IMR-90 (cell line): ENCODE measurements at regions not wholly inside any gene's neighbourhood (a gene's known extent, or its start where the extent isn't known, plus 50 kb on each side); places are given as distances from the start of the nearest gene placed in this dataset.

Experiments used
- ATAC-seq: fragments of 200-7000 bp; cut with Tn5 transposase; 2 replicates; pipeline ENCODE4 v1.9.1; 2020; ENCODE audit warnings: low read depth, mild to moderate bottlenecking, moderate library complexity
- BruUV-seq: library from RNA; stranded (reverse); fragments of 400-500 nt; replicated peaks from 2 replicates; lab custom pipeline; 2021; lab: Mats Ljungman, UMichigan
- CTCF ChIA-PET: fragments of 300-600 bp; formaldehyde crosslinking; extraction: SDS; loops from one replicate; lab custom pipeline; 2021; ENCODE audit warnings: antibody characterized with exemption; lab: Yijun Ruan, JAX
- POLR2A ChIA-PET: fragments of 300-600 bp; sonication (Branson Sonifier 250); formaldehyde crosslinking; loops from one replicate; lab custom pipeline; 2022; ENCODE audit warnings: antibody characterized with exemption; ENCODE audit not compliant: unreplicated experiment; lab: Charles Lee
- DNase-seq: peaks from one replicate; pipeline ENCODE4 v3.0.0; 2013
- H2AFZ ChIP-seq: replicated peaks from 2 replicates; pipeline ENCODE3; 2013; ENCODE audit warnings: low read length, mild to moderate bottlenecking; ENCODE audit not compliant: poor library complexity
- H2AK5ac ChIP-seq: 2 replicates; pipeline ENCODE4 v1.6.1; 2013; ENCODE audit warnings: low read depth, low read length, inconsistent platforms
- H2AK9ac ChIP-seq: replicated peaks from 2 replicates; pipeline ENCODE3; 2013; ENCODE audit warnings: mild to moderate bottlenecking, low read depth, low read length, moderate library complexity; ENCODE audit not compliant: poor library complexity
- H2BK120ac ChIP-seq: 2 replicates; pipeline ENCODE4 v1.6.1; 2013; ENCODE audit warnings: low read depth, low read length, inconsistent platforms
- H2BK15ac ChIP-seq: 3 replicates; pipeline ENCODE4 v1.6.1; 2013; ENCODE audit warnings: low read depth, low read length, inconsistent platforms
- H2BK20ac ChIP-seq: 2 replicates; pipeline ENCODE4 v1.6.1; 2013; ENCODE audit warnings: low read depth, mild to moderate bottlenecking, inconsistent platforms, low read length, moderate library complexity
- H2BK5ac ChIP-seq: 2 replicates; pipeline ENCODE4 v1.6.1; 2013; ENCODE audit warnings: mild to moderate bottlenecking, low read depth, low read length, inconsistent platforms; ENCODE audit not compliant: poor library complexity, severe bottlenecking
- H3K14ac ChIP-seq: replicated peaks from 2 replicates; pipeline ENCODE4 v1.6.1; 2013; ENCODE audit warnings: low read depth, low read length, inconsistent platforms
- H3K18ac ChIP-seq: 2 replicates; pipeline ENCODE4 v1.6.1; 2013; ENCODE audit warnings: low read depth, low read length, control low read depth
- H3K23ac ChIP-seq: 2 replicates; pipeline ENCODE4 v1.6.1; 2013; ENCODE audit warnings: low read depth, low read length, inconsistent platforms
- H3K27ac ChIP-seq: 2 replicates; pipeline ENCODE4 v1.5.1; 2013; ENCODE audit warnings: mild to moderate bottlenecking, control low read depth, low read length; ENCODE audit not compliant: insufficient read depth
- H3K27me3 ChIP-seq: 2 replicates; pipeline ENCODE4 v1.6.1; 2013; ENCODE audit warnings: low read length; ENCODE audit not compliant: control insufficient read depth, insufficient read depth
- H3K36me3 ChIP-seq: 2 replicates; pipeline ENCODE4 v1.6.1; 2013; ENCODE audit warnings: low read length, mixed read lengths; ENCODE audit not compliant: control insufficient read depth, insufficient read depth
- H3K4ac ChIP-seq: 2 replicates; pipeline ENCODE4 v1.6.1; 2013; ENCODE audit warnings: low read depth, low read length, inconsistent platforms
- H3K4me1 ChIP-seq: 2 replicates; pipeline ENCODE4 v1.6.1; 2013; ENCODE audit warnings: low read length, mixed read lengths; ENCODE audit not compliant: control insufficient read depth, insufficient read depth
- H3K4me2 ChIP-seq: 2 replicates; pipeline ENCODE4 v1.6.1; 2013; ENCODE audit warnings: low read depth, mild to moderate bottlenecking, control low read depth, low read length, moderate library complexity
- H3K4me3 ChIP-seq: 2 replicates; pipeline ENCODE4 v1.5.1; 2013; ENCODE audit warnings: low read depth, mild to moderate bottlenecking, control low read depth, low read length, moderate library complexity; ENCODE audit not compliant: insufficient read depth
- H3K56ac ChIP-seq: 2 replicates; pipeline ENCODE4 v1.6.1; 2013; ENCODE audit warnings: low read length, inconsistent platforms; ENCODE audit not compliant: insufficient read depth; ENCODE audit errors: extremely low read depth
- H3K79me1 ChIP-seq, 2 experiments: 2 replicates each; pipeline ENCODE4 v1.6.1; 2013; ENCODE audit warnings: low read length in 2 of 2, inconsistent platforms in 1 of 2, low read depth in 1 of 2
- H3K9ac ChIP-seq: 2 replicates; pipeline ENCODE4 v1.6.1; 2013; ENCODE audit warnings: low read depth, low read length, control low read depth
- H3K9me1 ChIP-seq: 2 replicates; pipeline ENCODE4 v1.6.1; 2013; ENCODE audit warnings: low read length, inconsistent platforms; ENCODE audit not compliant: insufficient read depth
- H3K9me3 ChIP-seq: 2 replicates; pipeline ENCODE4 v1.6.1; 2013; ENCODE audit warnings: low read length; ENCODE audit not compliant: control insufficient read depth, insufficient read depth
- H4K20me1 ChIP-seq: 2 replicates; pipeline ENCODE4 v1.6.1; 2013; ENCODE audit warnings: low read length, inconsistent platforms; ENCODE audit not compliant: insufficient read depth
- H4K5ac ChIP-seq: 2 replicates; pipeline ENCODE4 v1.6.1; 2013; ENCODE audit warnings: mild to moderate bottlenecking, low read depth, low read length, control low read depth
- H4K8ac ChIP-seq, 2 experiments: 2 replicates each; pipeline ENCODE4 v1.6.1; 2013; ENCODE audit warnings: low read depth in 2 of 2, low read length in 2 of 2, control low read depth in 1 of 2, inconsistent platforms in 1 of 2
- H4K91ac ChIP-seq: 2 replicates; pipeline ENCODE4 v1.6.1; 2013; ENCODE audit warnings: low read depth, low read length, inconsistent platforms; ENCODE audit not compliant: insufficient read depth
- BHLHE40 ChIP-seq: fragments of 150-350 bp; IDR thresholded peaks from 2 replicates; pipeline ENCODE4 v1.6.1; 2016; ENCODE audit warnings: mild to moderate bottlenecking, low read depth, low read length
- CEBPB ChIP-seq: IDR thresholded peaks from 2 replicates; pipeline ENCODE4 v1.6.1; 2012; ENCODE audit warnings: low read depth, low read length, improper control_type of control experiment
- CHD1 ChIP-seq: IDR thresholded peaks from 2 replicates; pipeline ENCODE4 v1.6.1; 2012; ENCODE audit warnings: low read depth, low read length, improper control_type of control experiment
- CTCF ChIP-seq: conservative IDR thresholded peaks from 2 replicates; pipeline ENCODE4 v1.5.1; 2012; ENCODE audit warnings: mild to moderate bottlenecking, low read depth, low read length, improper control_type of control experiment
- FOS ChIP-seq: fragments of 150-350 bp; IDR thresholded peaks from 2 replicates; pipeline ENCODE4 v1.6.1; 2016; ENCODE audit warnings: low read depth, low read length
- MAFK ChIP-seq: IDR thresholded peaks from 2 replicates; pipeline ENCODE4 v1.6.1; 2012; ENCODE audit warnings: low read depth, low read length, improper control_type of control experiment
- MAZ ChIP-seq: IDR thresholded peaks from 2 replicates; pipeline ENCODE4 v1.6.1; 2012; ENCODE audit warnings: low read depth, mild to moderate bottlenecking, low read length, improper control_type of control experiment, moderate library complexity, borderline replicate concordance
- MXI1 ChIP-seq: IDR thresholded peaks from 2 replicates; pipeline ENCODE4 v1.6.1; 2012; ENCODE audit warnings: low read depth, mild to moderate bottlenecking, low read length, moderate library complexity, borderline replicate concordance
- NFE2L2 ChIP-seq: fragments of 150-350 bp; IDR thresholded peaks from 2 replicates; pipeline ENCODE4 v1.6.1; 2016; ENCODE audit warnings: low read depth, mild to moderate bottlenecking, low read length
- POLR2A ChIP-seq: IDR thresholded peaks from 2 replicates; pipeline ENCODE4 v1.6.1; 2012; ENCODE audit warnings: mild to moderate bottlenecking, low read depth, low read length
- RAD21 ChIP-seq: IDR thresholded peaks from 2 replicates; pipeline ENCODE4 v1.6.1; 2012; ENCODE audit warnings: low read length, improper control_type of control experiment
- RCOR1 ChIP-seq: IDR thresholded peaks from 2 replicates; pipeline ENCODE4 v1.6.1; 2012; ENCODE audit warnings: mild to moderate bottlenecking, low read length, improper control_type of control experiment; ENCODE audit not compliant: insufficient replicate concordance
- RFX5 ChIP-seq: IDR thresholded peaks from 2 replicates; pipeline ENCODE4 v1.8.0; 2012; ENCODE audit warnings: low read depth, mild to moderate bottlenecking, low read length, moderate library complexity
- SMC3 ChIP-seq: fragments of 150-350 bp; IDR thresholded peaks from 2 replicates; pipeline ENCODE4 v1.6.1; 2016; ENCODE audit warnings: low read depth, mild to moderate bottlenecking, antibody characterized with exemption, low read length, moderate library complexity
- USF2 ChIP-seq: fragments of 150-350 bp; IDR thresholded peaks from 2 replicates; pipeline ENCODE4 v1.6.1; 2017; ENCODE audit warnings: mild to moderate bottlenecking, antibody characterized with exemption, low read length, low read depth
- dilution Hi-C: fragments of 300-500 bp; cut with HindIII; formaldehyde crosslinking; loops from one replicate; pipeline ENCODE4 v1.14.3; 2018; ENCODE audit warnings: low sequenced_read_pairs; ENCODE audit not compliant: unreplicated experiment
- in situ Hi-C: fragments of 300-500 bp; cut with MboI; formaldehyde crosslinking; loops from 3 replicates; pipeline ENCODE4 v1.14.3; 2019; ENCODE audit warnings: low sequenced_read_pairs, inconsistent platforms, mixed read lengths
- intact Hi-C: fragments of 100-400 bp; cut with micrococcal nuclease; formaldehyde crosslinking; loops from 2 replicates; pipeline ENCODE4 v1.10.0; 2022
- TF ChIP-seq, protein P1 (sequence below): fragments of 150-350 bp; IDR thresholded peaks from 2 replicates; pipeline ENCODE4 v1.6.1; 2016; ENCODE audit warnings: low read depth, mild to moderate bottlenecking, low read length, moderate library complexity, borderline replicate concordance

DNA sequence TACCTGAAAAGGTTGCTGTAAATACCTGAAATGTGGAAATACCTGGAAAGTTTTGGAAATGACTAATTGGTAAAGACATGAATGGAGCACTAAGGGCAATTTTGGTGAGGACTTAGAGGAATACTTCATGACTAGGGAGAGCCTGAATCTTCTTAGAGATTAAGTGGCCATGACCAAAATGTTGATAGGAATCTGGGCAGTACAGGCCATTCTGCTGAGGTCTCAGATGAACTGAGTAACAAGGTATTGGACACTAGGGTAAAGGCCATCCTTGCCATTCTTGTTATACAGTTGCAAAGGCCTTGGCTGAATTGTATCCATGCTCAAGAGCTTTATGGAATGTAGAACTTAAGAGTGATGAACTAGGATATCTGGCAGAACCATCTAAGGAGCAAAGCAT lies 742.9 kb upstream of the RAB6C start:
- no peak overlapping the region for H3K14ac ChIP-seq
- no peak overlapping the region for H2BK120ac ChIP-seq
- H3K4me1 ChIP-seq, result no peaks in the 10 kb centered on the region
- no peaks in the 10 kb centered on the region for H3K27me3 ChIP-seq
- BruUV-seq, result no TSS peak
- POLR2A ChIA-PET, result no interaction called here
- dilution Hi-C loops, result no loop called here
- intact Hi-C loops, result no loop called here
- no peak overlapping the region for H3K23ac ChIP-seq
- H3K79me1 ChIP-seq, result no peaks in the 10 kb centered on the region
- H3K9me3 ChIP-seq, result peaks cover 21% of the 10 kb centered on the region
- H4K91ac ChIP-seq, result no peak overlapping the region
- in situ Hi-C loops, result no loop called here
- H2AK5ac ChIP-seq, result no peak overlapping the region
- no peak overlapping the region for H2BK5ac ChIP-seq
- no peak overlapping the region for H4K8ac ChIP-seq
- no peak overlapping the region for H3K18ac ChIP-seq
- no peak overlapping the region for H2AK9ac ChIP-seq
- no peak for TF ChIP-seq MXI1
- TF ChIP-seq CEBPB, result no peak
- no peak for TF ChIP-seq BHLHE40
- TF ChIP-seq RAD21, result no peak
- TF ChIP-seq CHD1, result no peak
- TF ChIP-seq RFX5, result no peak
- TF ChIP-seq USF2, result no peak
- TF ChIP-seq NFE2L2, result no peak
- no peak for TF ChIP-seq CTCF
- TF ChIP-seq RCOR1, result no peak
- TF ChIP-seq MAFK, result no peak
- TF ChIP-seq, protein P1, sequence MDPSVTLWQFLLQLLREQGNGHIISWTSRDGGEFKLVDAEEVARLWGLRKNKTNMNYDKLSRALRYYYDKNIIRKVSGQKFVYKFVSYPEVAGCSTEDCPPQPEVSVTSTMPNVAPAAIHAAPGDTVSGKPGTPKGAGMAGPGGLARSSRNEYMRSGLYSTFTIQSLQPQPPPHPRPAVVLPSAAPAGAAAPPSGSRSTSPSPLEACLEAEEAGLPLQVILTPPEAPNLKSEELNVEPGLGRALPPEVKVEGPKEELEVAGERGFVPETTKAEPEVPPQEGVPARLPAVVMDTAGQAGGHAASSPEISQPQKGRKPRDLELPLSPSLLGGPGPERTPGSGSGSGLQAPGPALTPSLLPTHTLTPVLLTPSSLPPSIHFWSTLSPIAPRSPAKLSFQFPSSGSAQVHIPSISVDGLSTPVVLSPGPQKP, result no peak
- no peak for TF ChIP-seq FOS
- no peak for TF ChIP-seq SMC3
- no peak for TF ChIP-seq POLR2A
- TF ChIP-seq MAZ, result no peak
- no peak for DNase-seq
- H3K56ac ChIP-seq, result no peak overlapping the region
- H3K27ac ChIP-seq, result no peak overlapping the region
- H3K9ac ChIP-seq, result no peak overlapping the region
- no peak overlapping the region for H3K4me3 ChIP-seq
- H2BK15ac ChIP-seq, result no peak overlapping the region
- no peaks in the 10 kb centered on the region for H3K36me3 ChIP-seq
- ATAC-seq, result no peak
- H3K4ac ChIP-seq, result no peak overlapping the region
- H2BK20ac ChIP-seq, result no peak overlapping the region
- H4K5ac ChIP-seq, result no peak overlapping the region
- no peaks in the 10 kb centered on the region for H3K9me1 ChIP-seq
- no peak overlapping the region for H3K4me2 ChIP-seq
- H2AFZ ChIP-seq, result no peak overlapping the region
- no peaks in the 10 kb centered on the region for H4K20me1 ChIP-seq
- CTCF ChIA-PET, result no interaction called here
